ENCODE measurements at regions not wholly inside any gene's neighbourhood (a gene's known extent, or its start where the extent isn't known, plus 50 kb on each side); places are given as distances from the start of the nearest gene placed in this dataset.

GRCh38 chr11:111429066-111429506, 50.0 kb upstream of the POU2AF1 start:
- H3K4me1 ChIP-seq (replicated peaks in 1 of 2; ENCODE audit: control insufficient read depth in 2 of 2, insufficient read depth in 2 of 2, low read length in 2 of 2), result no peaks in the 10 kb centered on the region
- intact Hi-C loops (cut with micrococcal nuclease), result loop anchor here (5.0 to 10.0 kb wide), 2 partner anchors 77 to 994 kb away; no protein-coding TSS in a partner anchor
- ChIA-PET CTCF (ENCODE audit: low intra/inter-chr PET ratio) (no interaction called here), POLR2A (interaction anchor here (1.0 to 1.8 kb wide), 2 partner anchors 8 to 12 kb away, joined by 3 to 6 read pairs; no protein-coding TSS in a partner anchor)
- DNase-seq (ENCODE audit: extremely low read depth in 1 of 4, low spot score in 3 of 4) (peak; percentile 29 to 68 (median 56)), FAIRE-seq (peak; percentile 57), ATAC-seq (peak; percentile 91)
- no peaks in the 10 kb centered on the region for H3K9me1 ChIP-seq (ENCODE audit: control insufficient read depth, insufficient read depth, low read length)
- H3K9me3 ChIP-seq (replicated peaks; ENCODE audit: control insufficient read depth, insufficient read depth, low read depth, low read length), result no peaks in the 10 kb centered on the region
- H3K4me2 ChIP-seq (ENCODE audit: insufficient read depth, low read length), result no peak overlapping the region
- BruUV-seq (replicated peaks), result no TSS peak
- H4K20me1 ChIP-seq (replicated peaks; ENCODE audit: control insufficient read depth, insufficient read depth, low read length), result no peaks in the 10 kb centered on the region
- WGBS (ENCODE audit: insufficient coverage, low coverage, missing lambda C conversion rate), result 2% methylated on average over 7 of the region's 7 CpGs
- no peak overlapping the region for H2AFZ ChIP-seq (ENCODE audit: low read depth, low read length)
- H3K4me3 ChIP-seq, result no peak overlapping the region
- H3K27me3 ChIP-seq (ENCODE audit: control insufficient read depth in 2 of 2, insufficient read depth in 2 of 2, low read length in 2 of 2), result peaks cover 2 to 9% of the 10 kb centered on the region in 2 experiments; a peak in 2 of 5 replicates
- no peaks in the 10 kb centered on the region for H3K36me3 ChIP-seq (ENCODE audit: control insufficient read depth, insufficient read depth, low read length)
- no peaks in the 10 kb centered on the region for H3K79me2 ChIP-seq (ENCODE audit: control insufficient read depth, insufficient read depth, low read length)
- H3K9ac ChIP-seq (ENCODE audit: insufficient read depth in 1 of 2, low read depth in 2 of 2, low read length in 2 of 2), result no peak overlapping the region
- in situ Hi-C loops (cut with MboI), result no loop called here
- H3K27ac ChIP-seq (ENCODE audit: extremely low read depth, low read depth, low read length), result no peak overlapping the region
- TF ChIP-seq CTCF (IDR thresholded peaks at IDR 0.05 in 2 of 3, conservative IDR thresholded peaks at IDR 0.05 in 1 of 3; ENCODE audit: insufficient read depth in 2 of 3, low read depth in 1 of 3, low read length in 3 of 3) (peak; percentile 80 to 99 (median 95)), MNT (conservative IDR thresholded peaks at IDR 0.05) (no peak), ZNF134 (CRISPR knock-in tag; conservative IDR thresholded peaks at IDR 0.05) (no peak), GTF3C2 (IDR thresholded peaks at IDR 0.05; ENCODE audit: borderline replicate concordance, extremely low read depth, insufficient read length) (no peak), RCOR1 (IDR thresholded peaks at IDR 0.05; ENCODE audit: borderline replicate concordance in 1 of 2, low read depth in 2 of 2, low read length in 2 of 2) (no peak), POLR2H (tag; IDR thresholded peaks at IDR 0.05; ENCODE audit: low read depth) (no peak), CBFA2T2 (conservative IDR thresholded peaks at IDR 0.05) (no peak), TEAD4 (IDR thresholded peaks at IDR 0.05; ENCODE audit: low read length) (0 out of 2 replicates have a peak, but pooled peaks have one; percentile 13), TEAD4 (CRISPR knock-in tag; IDR thresholded peaks at IDR 0.05; ENCODE audit: borderline replicate concordance) (no peak), ESRRB (CRISPR knock-in tag; IDR thresholded peaks at IDR 0.05; ENCODE audit: borderline replicate concordance) (no peak), ZNF695 (CRISPR knock-in tag; IDR thresholded peaks at IDR 0.05) (no peak), ZNF699 (CRISPR knock-in tag; IDR thresholded peaks at IDR 0.05; ENCODE audit: insufficient replicate concordance) (no peak), TEAD1 (CRISPR knock-in tag; IDR thresholded peaks at IDR 0.05) (no peak)

All from K562 (cell line).